ENCODE measurements at regions not wholly inside any gene's neighbourhood (a gene's known extent, or its start where the extent isn't known, plus 50 kb on each side); places are given as distances from the start of the nearest gene placed in this dataset.
"Not testable (repeated sequence)": the region's sequence is repeated elsewhere in the genome, so short reads cannot be mapped to it uniquely, and the experiment has no call there.

DNA sequence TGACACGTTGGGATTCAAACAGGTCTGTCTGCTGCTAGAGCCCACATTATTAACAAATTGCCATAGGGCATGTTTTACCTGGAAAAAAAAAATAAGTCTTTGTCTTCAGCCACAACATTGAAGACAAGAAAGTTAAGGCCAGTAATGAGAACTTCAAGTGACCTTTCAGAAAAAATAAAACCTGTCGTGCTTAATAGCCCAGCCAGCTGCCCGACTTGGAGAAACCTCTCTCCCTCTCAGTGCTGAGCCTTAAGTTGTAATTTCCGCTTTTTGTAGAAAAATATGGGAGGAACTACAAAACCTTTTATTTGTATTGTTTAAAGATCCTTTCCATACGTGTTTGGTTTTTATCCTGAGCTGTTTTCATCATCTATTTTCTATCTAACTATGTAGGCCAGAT, 454.3 kb upstream of the SLITRK6 start:
- DNase-seq, result not testable (repeated sequence)

GRCh38 chr13:86255820-86256219, 456.6 kb upstream of the SLITRK6 start:
- DNase-seq, result not testable (repeated sequence)

GRCh38 chr13:86269511-86269910, 470.3 kb upstream of the SLITRK6 start:
- no peak for DNase-seq

GRCh38 chr13:86282442-86282841, 483.2 kb upstream of the SLITRK6 start:
- no peak for DNase-seq

DNA sequence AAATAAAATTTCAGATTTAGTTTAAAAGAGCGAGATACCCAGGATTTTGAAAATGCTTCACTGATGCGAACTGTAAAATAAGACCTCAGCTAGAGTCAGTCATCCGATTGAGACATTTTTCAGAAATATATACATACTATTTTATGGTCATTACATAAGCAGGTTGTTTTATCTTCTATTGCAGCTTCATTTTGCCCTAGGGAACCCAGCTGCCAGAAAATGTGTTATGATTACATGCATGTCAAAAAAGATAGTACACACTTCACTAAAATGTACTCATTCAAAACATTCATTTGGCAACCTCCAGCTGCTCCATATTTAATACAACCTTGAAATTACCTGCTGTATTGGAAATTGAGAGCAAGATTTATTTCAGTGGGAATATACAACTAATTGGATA, 483.8 kb upstream of the SLITRK6 start:
- DNase-seq, result no peak

DNA sequence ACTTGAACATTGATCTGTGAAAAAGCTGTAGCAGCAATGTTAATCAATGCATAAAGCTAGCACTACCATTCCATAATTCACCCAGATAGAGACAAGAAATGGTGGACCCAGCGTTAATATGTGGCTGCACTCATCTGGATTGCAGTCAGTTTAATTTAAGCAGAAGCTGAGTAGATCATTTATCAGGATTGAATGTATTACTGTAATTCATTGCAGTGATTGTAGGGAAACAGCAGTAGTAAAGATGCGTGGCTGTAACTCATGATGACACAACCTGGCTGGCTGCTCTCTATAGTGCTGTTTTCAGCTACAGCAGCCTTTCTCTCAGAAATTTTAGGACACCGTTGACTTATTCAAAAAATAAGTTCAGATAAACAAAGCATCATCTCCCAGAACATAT, 499.5 kb upstream of the SLITRK6 start:
- DNase-seq, result no peak

- DNase-seq, result no peak
Observed at GRCh38 chr13:86299128-86299527, 499.9 kb upstream of the SLITRK6 start.

GRCh38 chr13:86309881-86310280, 510.7 kb upstream of the SLITRK6 start:
- DNase-seq, result no peak

DNA sequence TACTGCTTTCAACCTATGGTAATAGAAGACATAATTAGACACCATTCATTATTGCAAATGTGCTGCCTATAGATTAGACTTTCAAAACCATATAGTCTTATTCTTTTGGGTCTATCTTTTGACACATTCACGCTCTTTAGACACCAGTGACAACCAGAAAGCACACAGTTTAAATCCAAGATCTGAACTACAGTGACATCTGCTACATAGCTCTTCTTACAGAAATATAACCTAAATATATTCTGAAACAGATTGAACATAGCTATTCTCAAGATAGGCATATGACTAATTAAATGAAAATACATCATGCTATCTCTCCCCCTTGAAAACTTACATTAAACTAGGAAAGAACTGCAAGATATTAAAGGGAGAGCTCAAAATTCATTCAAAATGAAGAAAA, 514.2 kb upstream of the SLITRK6 start:
- no peak for DNase-seq

GRCh38 chr13:86318450-86318849, 519.2 kb upstream of the SLITRK6 start:
- no peak for DNase-seq

DNA sequence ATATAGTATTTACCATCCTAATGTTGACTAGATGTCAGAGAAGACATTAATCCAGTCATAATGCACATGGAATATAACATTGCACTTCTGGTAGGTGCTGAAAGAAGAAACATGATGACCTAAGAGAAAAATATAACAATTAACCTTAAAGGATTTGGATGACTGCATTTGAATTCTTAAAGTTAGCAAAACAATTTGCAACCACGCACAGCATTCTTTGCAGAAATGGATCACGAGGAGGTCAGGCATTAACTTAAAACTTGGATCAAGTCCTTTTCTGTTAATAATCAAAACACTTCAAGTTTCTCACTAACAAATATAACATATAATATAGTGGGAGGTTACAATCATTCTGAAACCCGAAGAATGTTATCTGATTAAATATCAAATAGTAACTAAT, 525.0 kb upstream of the SLITRK6 start:
- DNase-seq, result no peak

- DNase-seq, result no peak
Observed at GRCh38 chr13:86355301-86355700, 556.1 kb upstream of the SLITRK6 start.

GRCh38 chr13:86357106-86357505, 557.9 kb upstream of the SLITRK6 start:
- no peak for DNase-seq

DNA sequence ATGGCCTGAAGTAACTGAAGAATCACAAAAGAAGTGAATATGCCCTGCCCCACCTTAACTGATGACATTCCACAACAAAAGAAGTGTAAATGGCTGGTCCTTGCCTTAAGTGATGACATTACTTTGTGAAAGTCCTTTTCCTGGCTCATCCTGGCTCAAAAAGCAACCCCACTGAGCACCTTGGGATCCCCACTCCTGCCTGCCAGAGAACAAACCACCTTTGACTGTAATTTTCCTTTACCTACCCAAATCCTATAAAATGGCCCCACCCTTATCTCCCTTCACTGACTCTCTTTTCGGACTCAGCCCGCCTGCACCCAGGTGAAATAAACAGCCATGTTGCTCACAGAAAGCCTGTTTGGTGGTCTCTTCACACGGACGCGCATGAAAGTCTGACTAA, 564.5 kb upstream of the SLITRK6 start:
- not testable (repeated sequence) for DNase-seq

- DNase-seq, result no peak
Observed at GRCh38 chr13:86368924-86369323, 569.7 kb upstream of the SLITRK6 start.

DNA sequence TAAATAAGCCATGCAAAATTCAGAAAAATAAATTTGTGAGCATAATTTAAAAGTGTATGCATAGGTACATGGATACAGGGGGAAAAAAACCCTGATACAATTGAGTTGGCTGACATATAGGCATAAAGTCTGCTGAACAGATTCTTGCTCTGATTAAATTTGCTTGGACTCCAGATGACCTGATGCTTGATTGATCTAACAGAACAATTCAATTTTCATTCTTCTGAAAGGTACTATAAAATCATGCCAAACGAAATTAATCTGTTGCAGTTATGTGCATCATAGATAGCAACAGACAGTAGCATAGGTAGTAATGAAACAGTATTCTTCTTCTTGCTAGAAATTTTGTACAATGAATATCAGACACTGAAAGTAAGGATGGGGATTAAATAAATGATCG, 578.2 kb upstream of the SLITRK6 start:
- no peak for DNase-seq

DNA sequence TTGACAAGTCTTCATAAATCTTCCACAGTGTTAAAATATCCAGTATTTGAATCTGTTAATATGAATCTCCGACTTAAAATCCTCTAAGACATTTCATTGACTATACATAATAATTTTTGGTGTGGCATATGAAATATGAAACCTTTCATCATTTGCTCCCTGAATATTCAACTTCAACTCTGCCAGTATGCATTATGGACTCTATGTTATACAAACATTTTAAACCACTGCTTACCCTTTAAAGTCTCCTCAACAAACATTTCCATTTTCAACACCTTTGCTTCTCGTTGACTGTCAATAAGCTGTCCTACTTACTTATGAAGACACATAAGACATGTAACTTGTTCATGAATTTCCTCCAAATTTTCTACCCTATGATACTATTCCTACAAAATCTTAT, 579.4 kb upstream of the SLITRK6 start:
- DNase-seq, result no peak

GRCh38 chr13:86383151-86383550, 583.9 kb upstream of the SLITRK6 start:
- peak in 1 of 14 donors; percentile 52 for DNase-seq

DNA sequence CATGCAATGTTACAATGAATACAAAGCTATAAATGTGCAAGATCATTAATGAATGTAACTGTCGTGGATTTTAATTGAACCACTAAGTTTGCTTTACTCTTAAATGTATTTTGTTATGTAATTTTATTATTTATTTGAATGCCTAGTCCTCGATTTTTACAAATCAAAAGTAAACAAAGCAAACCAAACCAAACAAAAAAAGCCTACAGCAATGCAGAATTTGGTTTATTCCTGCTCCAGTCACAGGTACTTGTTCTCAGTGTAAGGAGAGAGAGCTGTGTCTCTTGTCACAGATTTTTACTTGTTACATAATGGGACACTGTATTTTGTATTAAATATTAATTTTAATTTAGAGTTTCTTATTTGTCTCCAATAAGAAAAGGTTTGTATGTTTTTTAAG, 584.3 kb upstream of the SLITRK6 start:
- peak in 1 of 14 donors; percentile 9 for DNase-seq

DNA sequence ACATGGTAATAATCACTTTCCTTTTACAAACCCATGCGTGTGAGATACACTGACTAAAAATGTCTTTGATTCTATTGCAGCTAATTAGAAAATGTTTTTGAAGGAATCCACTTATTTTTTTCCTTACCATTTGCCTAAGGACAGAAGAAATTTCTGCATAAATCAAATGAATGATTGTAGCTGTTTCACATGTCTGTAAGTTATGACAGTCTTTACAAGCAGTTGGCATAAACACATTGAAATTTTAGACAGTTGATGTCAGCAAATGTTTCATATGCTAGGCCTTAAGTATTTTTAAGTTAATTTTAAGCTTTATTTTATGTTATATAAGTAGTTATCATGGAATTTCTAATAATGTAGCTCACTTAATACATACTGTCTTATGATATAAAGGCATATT, 598.4 kb upstream of the SLITRK6 start:
- DNase-seq, result no peak

- no peak for DNase-seq
Observed at GRCh38 chr13:86399572-86399971, 600.4 kb upstream of the SLITRK6 start.

GRCh38 chr13:86402500-86402899, 603.3 kb upstream of the SLITRK6 start:
- DNase-seq, result no peak

DNA sequence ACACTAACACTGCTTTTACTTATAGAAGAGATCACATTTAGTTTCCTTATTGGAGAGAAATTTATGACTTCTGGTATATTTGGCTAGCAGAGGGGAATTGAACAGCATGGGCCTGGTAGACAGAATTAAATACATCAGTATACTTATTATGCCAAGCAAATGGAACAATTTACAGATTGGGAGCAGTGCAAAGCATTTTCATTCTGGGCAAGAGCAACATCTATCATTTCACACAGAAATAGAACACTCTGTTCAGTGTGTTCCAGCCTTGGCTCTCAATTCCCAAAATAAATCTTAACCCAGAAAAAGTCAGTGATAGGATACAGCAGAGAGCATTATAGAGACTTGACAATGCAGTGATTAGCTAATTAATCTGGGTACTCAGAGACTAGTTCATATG, 604.0 kb upstream of the SLITRK6 start:
- DNase-seq, result peak in 1 of 14 donors; percentile 60

DNA sequence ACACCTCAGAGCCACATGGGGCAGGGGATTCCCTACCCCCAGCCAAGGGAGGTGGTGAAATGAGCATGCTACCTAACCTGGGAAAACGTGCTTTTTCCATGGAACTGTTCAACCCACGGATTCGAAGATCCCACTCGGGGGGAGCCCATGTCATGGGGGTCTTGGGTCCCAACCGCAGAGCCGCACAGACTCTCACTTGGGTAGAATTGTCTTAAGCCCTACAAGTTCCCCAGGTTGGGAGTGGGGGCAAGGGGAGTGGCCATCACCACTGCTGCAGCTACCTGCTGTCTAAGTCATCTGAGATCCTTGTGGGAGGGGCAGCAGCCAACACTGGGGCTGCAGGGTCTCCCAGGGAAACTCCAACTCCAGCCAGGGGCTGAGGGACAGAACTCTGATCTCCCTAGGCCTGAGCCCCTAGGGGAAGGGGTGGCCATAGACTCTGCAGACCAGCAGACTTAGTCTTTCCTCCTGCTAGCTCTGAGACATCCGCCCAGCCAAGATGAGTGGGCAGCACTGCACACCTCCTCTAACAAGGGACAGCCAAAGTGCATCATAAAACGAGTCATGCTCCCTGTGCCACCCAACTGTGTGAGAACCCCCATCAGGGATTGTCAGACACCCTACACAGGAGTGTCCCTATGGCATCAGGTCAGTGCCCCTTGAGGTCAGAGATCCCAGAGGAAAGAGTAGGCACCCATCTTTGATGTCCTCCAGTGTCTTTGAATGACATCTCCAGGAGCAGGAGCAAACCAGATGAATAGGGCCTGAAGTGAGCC, 610.4 kb upstream of the SLITRK6 start:
- DNase-seq, result no peak

Data from C1 segment of cervical spinal cord (tissue), 14 donors.